Ishikawa (cell line): ENCODE measurements at regions not wholly inside any gene's neighbourhood (a gene's known extent, or its start where the extent isn't known, plus 50 kb on each side); places are given as distances from the start of the nearest gene placed in this dataset.

Source experiments
- CEBPB ChIP-seq: IDR thresholded peaks from 2 replicates; pipeline ENCODE4 v1.6.1; 2012
- CREB1 ChIP-seq: IDR thresholded peaks from 2 replicates; pipeline ENCODE4 v1.6.1; 2012; ENCODE audit warnings: low read depth
- EGR1 ChIP-seq: IDR thresholded peaks from 2 replicates; pipeline ENCODE4 v1.6.1; 2012
- EP300 ChIP-seq: IDR thresholded peaks from 2 replicates; pipeline ENCODE4 v1.6.1; 2012; ENCODE audit warnings: borderline replicate concordance
- FOXM1 ChIP-seq: IDR thresholded peaks from 2 replicates; pipeline ENCODE4 v1.6.1; 2012; ENCODE audit warnings: low read depth, borderline replicate concordance
- NFIC ChIP-seq: IDR thresholded peaks from 2 replicates; pipeline ENCODE4 v1.6.1; 2012
- RAD21 ChIP-seq: IDR thresholded peaks from 2 replicates; pipeline ENCODE4 v1.6.1; 2012; ENCODE audit warnings: low read depth
- TAF1 ChIP-seq: IDR thresholded peaks from 2 replicates; pipeline ENCODE4 v1.6.1; 2012; ENCODE audit warnings: low read depth, mild to moderate bottlenecking
- TCF12 ChIP-seq: IDR thresholded peaks from 2 replicates; pipeline ENCODE4 v1.6.1; 2012; ENCODE audit warnings: low read depth
- TEAD4 ChIP-seq: IDR thresholded peaks from 2 replicates; pipeline ENCODE4 v1.6.1; 2012
- USF1 ChIP-seq: IDR thresholded peaks from 2 replicates; pipeline ENCODE4 v1.6.1; 2012
- YY1 ChIP-seq: IDR thresholded peaks from 2 replicates; pipeline ENCODE4 v1.6.1; 2012; ENCODE audit warnings: low read depth
- ZBTB7A ChIP-seq: IDR thresholded peaks from 2 replicates; pipeline ENCODE4 v1.6.1; 2012; ENCODE audit warnings: low read depth
- TF ChIP-seq, protein P1 (sequence below): IDR thresholded peaks from 2 replicates; pipeline ENCODE4 v1.6.1; 2012
- TF ChIP-seq, protein P2 (sequence below): IDR thresholded peaks from 2 replicates; pipeline ENCODE4 v1.6.1; 2012; ENCODE audit warnings: low read depth, mild to moderate bottlenecking

DNA sequence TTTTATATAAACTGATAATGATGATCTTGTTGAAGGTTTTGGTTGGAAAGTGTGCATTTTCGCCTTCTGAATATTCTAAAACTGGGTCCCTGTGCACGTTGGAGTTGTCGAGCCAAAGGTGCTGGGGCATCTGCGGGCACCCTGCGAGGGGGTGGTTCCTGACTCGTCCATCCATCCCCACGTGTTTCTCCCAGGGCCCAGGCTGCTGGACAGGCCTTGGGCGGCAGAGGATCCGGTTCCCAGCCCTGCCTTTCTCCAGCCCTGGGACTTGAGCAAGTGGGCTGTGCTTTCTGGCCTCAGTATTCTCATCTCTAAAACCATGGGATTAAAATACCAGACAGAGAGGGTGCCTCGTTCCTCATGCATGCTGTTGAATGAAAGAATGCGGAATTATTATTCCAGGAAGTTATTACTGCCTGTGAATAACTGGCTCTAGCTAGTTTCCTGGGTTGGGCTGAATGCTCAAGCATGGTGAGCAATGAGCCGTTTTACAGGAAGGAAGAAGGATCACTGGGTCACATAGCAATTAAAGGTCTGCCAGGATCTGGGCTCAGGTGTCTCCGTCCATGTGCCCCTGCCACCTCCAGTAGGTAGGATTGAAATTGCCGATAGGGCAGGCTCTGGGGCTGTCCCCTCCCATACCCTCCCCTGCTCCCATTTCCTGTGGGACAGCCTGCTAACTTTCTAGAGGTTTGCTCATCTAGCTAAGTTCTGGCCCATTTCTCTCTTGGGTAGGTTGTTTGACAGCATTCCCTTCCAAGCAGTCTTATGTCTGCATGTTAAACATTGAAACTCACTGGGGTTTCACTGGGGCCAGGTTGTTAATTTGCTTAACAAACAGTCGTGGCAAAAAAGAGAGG, 77.2 kb upstream of the HS6ST1 start:
- TF ChIP-seq EGR1 = peak; percentile 8; the same call in 1 of the 2 replicates
- TF ChIP-seq TEAD4 = peak; percentile 99
- TF ChIP-seq, protein P1, sequence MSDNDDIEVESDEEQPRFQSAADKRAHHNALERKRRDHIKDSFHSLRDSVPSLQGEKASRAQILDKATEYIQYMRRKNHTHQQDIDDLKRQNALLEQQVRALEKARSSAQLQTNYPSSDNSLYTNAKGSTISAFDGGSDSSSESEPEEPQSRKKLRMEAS = peak; percentile 94
- peak; percentile 100 for TF ChIP-seq FOXM1
- peak; percentile 100 for TF ChIP-seq EP300
- peak; percentile 69 for TF ChIP-seq CEBPB
- no peak for TF ChIP-seq CREB1
- TF ChIP-seq TCF12 = peak; percentile 100
- peak; percentile 21; the same call in 1 of the 2 replicates for TF ChIP-seq TAF1
- TF ChIP-seq ZBTB7A = no peak; the same call in none of the 2 replicates
- TF ChIP-seq YY1 = peak; percentile 4; the same call in 1 of the 2 replicates
- TF ChIP-seq, protein P2, sequence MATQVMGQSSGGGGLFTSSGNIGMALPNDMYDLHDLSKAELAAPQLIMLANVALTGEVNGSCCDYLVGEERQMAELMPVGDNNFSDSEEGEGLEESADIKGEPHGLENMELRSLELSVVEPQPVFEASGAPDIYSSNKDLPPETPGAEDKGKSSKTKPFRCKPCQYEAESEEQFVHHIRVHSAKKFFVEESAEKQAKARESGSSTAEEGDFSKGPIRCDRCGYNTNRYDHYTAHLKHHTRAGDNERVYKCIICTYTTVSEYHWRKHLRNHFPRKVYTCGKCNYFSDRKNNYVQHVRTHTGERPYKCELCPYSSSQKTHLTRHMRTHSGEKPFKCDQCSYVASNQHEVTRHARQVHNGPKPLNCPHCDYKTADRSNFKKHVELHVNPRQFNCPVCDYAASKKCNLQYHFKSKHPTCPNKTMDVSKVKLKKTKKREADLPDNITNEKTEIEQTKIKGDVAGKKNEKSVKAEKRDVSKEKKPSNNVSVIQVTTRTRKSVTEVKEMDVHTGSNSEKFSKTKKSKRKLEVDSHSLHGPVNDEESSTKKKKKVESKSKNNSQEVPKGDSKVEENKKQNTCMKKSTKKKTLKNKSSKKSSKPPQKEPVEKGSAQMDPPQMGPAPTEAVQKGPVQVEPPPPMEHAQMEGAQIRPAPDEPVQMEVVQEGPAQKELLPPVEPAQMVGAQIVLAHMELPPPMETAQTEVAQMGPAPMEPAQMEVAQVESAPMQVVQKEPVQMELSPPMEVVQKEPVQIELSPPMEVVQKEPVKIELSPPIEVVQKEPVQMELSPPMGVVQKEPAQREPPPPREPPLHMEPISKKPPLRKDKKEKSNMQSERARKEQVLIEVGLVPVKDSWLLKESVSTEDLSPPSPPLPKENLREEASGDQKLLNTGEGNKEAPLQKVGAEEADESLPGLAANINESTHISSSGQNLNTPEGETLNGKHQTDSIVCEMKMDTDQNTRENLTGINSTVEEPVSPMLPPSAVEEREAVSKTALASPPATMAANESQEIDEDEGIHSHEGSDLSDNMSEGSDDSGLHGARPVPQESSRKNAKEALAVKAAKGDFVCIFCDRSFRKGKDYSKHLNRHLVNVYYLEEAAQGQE = 0 out of 2 replicates have a peak, but pooled peaks have one; percentile 6
- TF ChIP-seq NFIC = peak; percentile 98
- TF ChIP-seq USF1 = peak; percentile 71
- peak; percentile 27; the same call in 1 of the 2 replicates for TF ChIP-seq RAD21

DNA sequence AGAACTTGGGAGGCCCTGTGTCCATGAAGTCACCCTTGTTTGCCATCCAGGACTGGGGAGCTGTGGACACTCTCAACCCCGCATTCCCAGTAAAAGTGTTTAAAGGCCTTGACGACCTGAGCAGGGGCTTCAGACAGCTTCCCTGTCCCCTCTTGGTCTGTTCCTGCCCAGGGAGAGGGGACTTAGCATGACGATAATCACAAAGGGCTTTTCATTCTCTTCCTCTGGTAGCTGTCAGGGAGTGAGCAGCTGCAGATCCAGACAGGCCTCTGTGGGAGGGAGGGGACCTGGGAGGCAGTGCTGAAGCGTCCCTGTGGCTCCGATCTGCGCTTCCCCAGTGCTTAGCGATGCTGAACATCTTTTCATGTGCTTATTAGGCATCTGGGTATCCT, 77.8 kb upstream of the HS6ST1 start:
- 0 out of 2 replicates have a peak, but pooled peaks have one; percentile 1 for TF ChIP-seq RAD21
- TF ChIP-seq TAF1 = no peak

DNA sequence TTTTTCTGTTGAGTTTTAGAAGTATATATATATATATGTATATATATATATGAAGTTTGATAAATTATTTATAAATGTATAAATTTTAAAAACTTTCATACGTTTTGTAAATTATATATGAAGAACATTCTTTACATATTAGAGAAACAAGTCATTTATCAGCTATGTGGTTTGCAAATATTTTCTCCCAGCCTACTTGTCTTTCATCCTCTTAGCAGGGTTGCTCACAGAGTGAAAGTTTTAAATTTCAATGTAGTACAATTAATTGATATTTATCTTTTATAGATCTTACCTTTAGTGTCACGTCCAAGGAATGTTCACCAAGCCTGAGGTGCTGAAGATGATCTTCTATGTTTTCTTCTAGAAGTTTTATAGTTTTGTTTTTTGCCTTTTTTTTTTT, 78.3 kb upstream of the HS6ST1 start:
- no peak for TF ChIP-seq CEBPB
- TF ChIP-seq EGR1 = no peak
- TF ChIP-seq RAD21 = no peak
- TF ChIP-seq USF1 = no peak
- TF ChIP-seq NFIC = no peak
- TF ChIP-seq, protein P1 = no peak

DNA sequence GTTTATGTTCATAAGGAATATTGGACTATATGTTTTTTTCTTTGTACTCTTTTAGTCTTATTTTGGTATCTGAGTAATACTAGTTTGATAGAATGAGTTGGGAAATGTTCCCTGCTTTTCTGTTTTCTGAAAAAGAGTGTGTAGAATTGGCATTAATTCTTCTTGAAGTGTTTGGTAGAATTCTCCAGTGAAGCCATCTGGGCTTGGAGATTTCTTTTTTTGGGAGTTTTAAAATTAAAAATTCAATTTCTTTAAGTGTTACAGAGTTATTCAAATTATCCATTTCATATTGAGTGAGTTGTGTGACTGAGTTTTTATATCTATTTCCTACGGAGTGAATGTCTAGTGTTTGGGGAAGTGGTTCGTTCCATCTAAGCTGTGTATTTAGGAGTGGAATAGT, 80.6 kb upstream of the HS6ST1 start:
- no peak for TF ChIP-seq USF1
- no peak for TF ChIP-seq TCF12
- no peak for TF ChIP-seq EP300

- no peak for TF ChIP-seq FOXM1
- no peak for TF ChIP-seq EGR1
- no peak for TF ChIP-seq CEBPB
- no peak for TF ChIP-seq EP300
- no peak for TF ChIP-seq USF1
- TF ChIP-seq, protein P1 = no peak
- TF ChIP-seq TCF12 = no peak
- no peak for TF ChIP-seq RAD21
- no peak for TF ChIP-seq YY1
- no peak for TF ChIP-seq NFIC
- no peak for TF ChIP-seq CREB1
- TF ChIP-seq, protein P2 = no peak
Measured at GRCh38 chr2:128399690-128400291, 81.1 kb upstream of the HS6ST1 start.
